GM21360 (cell line): ENCODE measurements at regions not wholly inside any gene's neighbourhood (a gene's known extent, or its start where the extent isn't known, plus 50 kb on each side); places are given as distances from the start of the nearest gene placed in this dataset.
"Not testable (repeated sequence)": the region's sequence is repeated elsewhere in the genome, so short reads cannot be mapped to it uniquely, and the experiment has no call there.

Experiments
- ATAC-seq: cut with Tn5 transposase; IDR thresholded peaks from one replicate; pipeline ENCODE4 v1.9.1; 2021; ENCODE audit warnings: mild to moderate bottlenecking, moderate library complexity; ENCODE audit not compliant: unreplicated experiment

GRCh38 chr1:213324859-213325258 is 273.8 kb downstream of the RPS6KC1 start:
- no peak for ATAC-seq

- no peak for ATAC-seq
Measured at GRCh38 chr1:213325482-213325881, 274.4 kb downstream of the RPS6KC1 start.

- no peak for ATAC-seq
Measured at GRCh38 chr1:213326281-213327016, 275.4 kb downstream of the RPS6KC1 start.

- ATAC-seq: no peak
Measured at GRCh38 chr1:213327017-213327667, 276.1 kb downstream of the RPS6KC1 start.

GRCh38 chr1:213329406-213330008 is 278.5 kb downstream of the RPS6KC1 start:
- no peak for ATAC-seq

- ATAC-seq: no peak
Measured at GRCh38 chr1:213330281-213330680, 279.2 kb downstream of the RPS6KC1 start.

GRCh38 chr1:213331631-213332175 is 280.7 kb downstream of the RPS6KC1 start:
- no peak for ATAC-seq

GRCh38 chr1:213332491-213332890 is 281.4 kb downstream of the RPS6KC1 start:
- no peak for ATAC-seq

GRCh38 chr1:213333121-213333520 is 282.1 kb downstream of the RPS6KC1 start:
- ATAC-seq: no peak

- no peak for ATAC-seq
Measured at GRCh38 chr1:213335084-213335483, 284.0 kb downstream of the RPS6KC1 start.

GRCh38 chr1:213337025-213337678 is 286.1 kb downstream of the RPS6KC1 start:
- ATAC-seq: no peak

GRCh38 chr1:213340593-213340992 is 289.6 kb downstream of the RPS6KC1 start:
- no peak for ATAC-seq

GRCh38 chr1:213345621-213346020 is 294.6 kb downstream of the RPS6KC1 start:
- no peak for ATAC-seq

- ATAC-seq: no peak
Measured at GRCh38 chr1:213357403-213357802, 306.4 kb downstream of the RPS6KC1 start.

GRCh38 chr1:213358368-213358767 is 307.3 kb downstream of the RPS6KC1 start:
- not testable (repeated sequence) for ATAC-seq

GRCh38 chr1:213362598-213362997 is 311.6 kb downstream of the RPS6KC1 start:
- no peak for ATAC-seq

GRCh38 chr1:213366141-213366831 is 315.2 kb downstream of the RPS6KC1 start:
- ATAC-seq: no peak

GRCh38 chr1:213369465-213369864 is 318.4 kb downstream of the RPS6KC1 start:
- ATAC-seq: no peak

- no peak for ATAC-seq
Measured at GRCh38 chr1:213370523-213370922, 319.5 kb downstream of the RPS6KC1 start.

GRCh38 chr1:213371525-213371846 is 320.4 kb downstream of the RPS6KC1 start:
- ATAC-seq: no peak
